Tibial nerve (tissue), 4 donors: ENCODE measurements at regions not wholly inside any gene's neighbourhood (a gene's known extent, or its start where the extent isn't known, plus 50 kb on each side); places are given as distances from the start of the nearest gene placed in this dataset.

Experiments used
- CTCF ChIP-seq, 5 experiments: fragments of 200-600 bp in 3 of 5; fragments of 450-650 bp in 2 of 5; sonication (generic) in 3 of 5; IDR thresholded peaks; one replicate each; pipeline ENCODE4 v1.5.1; 2016 to 2019; ENCODE audit warnings: antibody characterized with exemption in 5 of 5, mild to moderate bottlenecking in 3 of 5, moderate library complexity in 2 of 5
- EP300 ChIP-seq, 2 donors: sonication (generic); formaldehyde crosslinking; IDR thresholded peaks; one replicate each; pipeline ENCODE4 v1.6.1; 2017; ENCODE audit warnings: antibody characterized with exemption in 2 of 2, mild to moderate bottlenecking in 1 of 2
- POLR2A ChIP-seq, 2 donors: fragments of 450-650 bp; IDR thresholded peaks; one replicate each; pipeline ENCODE4 v1.6.1; 2017; ENCODE audit warnings: antibody characterized with exemption in 2 of 2, mild to moderate bottlenecking in 2 of 2, moderate library complexity in 2 of 2

GRCh38 chr18:26777351-26778053 is 88.0 kb downstream of the AQP4 start:
- TF ChIP-seq CTCF (IDR thresholded peaks at IDR 0.05) (no peak), POLR2A (IDR thresholded peaks at IDR 0.05) (no peak), EP300 (IDR thresholded peaks at IDR 0.05) (no peak)
